CD4-positive, alpha-beta memory T cell (primary cell): ENCODE measurements at regions not wholly inside any gene's neighbourhood (a gene's known extent, or its start where the extent isn't known, plus 50 kb on each side); places are given as distances from the start of the nearest gene placed in this dataset.

Experiments
- CTCF ChIA-PET: fragments of 350-600 bp; sonication (Branson Sonifier 250); formaldehyde crosslinking; loops from one replicate; lab custom pipeline; 2021; ENCODE audit warnings: inconsistent platforms; ENCODE audit not compliant: partially characterized antibody; lab: Charles Lee
- POLR2A ChIA-PET: fragments of 350-600 bp; sonication (Branson Sonifier 250); formaldehyde crosslinking; loops from one replicate; lab custom pipeline; 2021; ENCODE audit not compliant: partially characterized antibody; lab: Charles Lee
- DNase-seq, 5 donors: peaks; one replicate each; pipeline versions ENCODE4 v3.0.0 to v3.0.0-alpha.2; 2020 to 2022; ENCODE audit warnings: mixed read lengths in 1 of 5
- H3K27ac ChIP-seq: one replicate; pipeline ENCODE4 v1.7.0; 2013; ENCODE audit warnings: low read depth, low read length
- H3K27me3 ChIP-seq: 2 replicates; pipeline ENCODE4 v1.7.0; 2013; ENCODE audit warnings: mild to moderate bottlenecking, low read length, moderate library complexity; ENCODE audit not compliant: insufficient read depth
- H3K36me3 ChIP-seq: 2 replicates; pipeline ENCODE4 v1.7.0; 2013; ENCODE audit warnings: mild to moderate bottlenecking, low read length, moderate library complexity; ENCODE audit not compliant: insufficient read depth
- H3K4me1 ChIP-seq: 2 replicates; pipeline ENCODE4 v1.7.0; 2013; ENCODE audit warnings: mild to moderate bottlenecking, low read length, moderate library complexity; ENCODE audit not compliant: insufficient read depth
- H3K4me3 ChIP-seq, 2 donors: one replicate each; pipeline ENCODE4 v1.7.0; 2013; ENCODE audit warnings: low read length in 2 of 2, mild to moderate bottlenecking in 1 of 2
- H3K9me3 ChIP-seq, 2 donors: one replicate each; pipeline ENCODE4 v1.7.0; 2013; ENCODE audit warnings: low read length in 2 of 2, control low read depth in 1 of 2; ENCODE audit not compliant: control insufficient read depth in 1 of 2
- H3K27ac Mint-ChIP-seq, 7 donors: one replicate each; pipeline ENCODE4 v1.8.0; 2020 to 2021; ENCODE audit warnings: mixed read lengths in 7 of 7, mild to moderate bottlenecking in 6 of 7, inconsistent platforms in 3 of 7, moderate library complexity in 3 of 7
- H3K27me3 Mint-ChIP-seq, 2 donors: one replicate each; pipeline ENCODE4 v1.8.0; 2020 to 2021; ENCODE audit warnings: mixed read lengths in 2 of 2
- H3K36me3 Mint-ChIP-seq, 2 donors: one replicate each; pipeline ENCODE4 v1.8.0; 2020 to 2021; ENCODE audit warnings: mixed read lengths in 2 of 2, inconsistent platforms in 1 of 2, mild to moderate bottlenecking in 1 of 2
- H3K4me1 Mint-ChIP-seq, 4 donors: one replicate each; pipeline ENCODE4 v1.8.0; 2020 to 2021; ENCODE audit warnings: mixed read lengths in 4 of 4, mild to moderate bottlenecking in 1 of 4
- H3K4me3 Mint-ChIP-seq, 8 donors: one replicate each; pipeline ENCODE4 v1.8.0; 2020 to 2021; ENCODE audit warnings: mixed read lengths in 8 of 8, mild to moderate bottlenecking in 7 of 8, moderate library complexity in 6 of 8, inconsistent platforms in 3 of 8
- H3K9me3 Mint-ChIP-seq, 8 donors: one replicate each; pipeline ENCODE4 v1.8.0; 2020 to 2021; ENCODE audit warnings: mixed read lengths in 8 of 8, mild to moderate bottlenecking in 5 of 8, inconsistent platforms in 3 of 8, moderate library complexity in 1 of 8
- intact Hi-C: fragments of 100-400 bp; cut with micrococcal nuclease; formaldehyde crosslinking; loops from one replicate; pipeline ENCODE4 v1.15.1; 2023

DNA sequence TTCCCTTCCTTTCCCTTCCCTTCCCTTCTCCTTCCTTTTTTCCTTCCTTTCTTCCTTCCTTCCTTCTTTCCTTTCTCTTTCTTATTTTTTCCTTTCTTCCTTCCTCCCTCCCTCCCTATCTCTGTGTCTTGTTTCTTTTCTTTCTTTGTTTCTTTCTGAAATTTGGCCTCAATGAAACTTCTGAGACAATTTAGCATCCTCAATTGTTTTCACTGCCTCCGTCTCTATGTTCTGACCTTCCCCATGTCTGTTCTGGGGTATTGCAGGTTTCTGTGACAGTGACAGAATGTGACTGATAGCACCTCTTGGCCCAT, 81.7 kb upstream of the PAX1 start:
- H3K27me3 ChIP-seq, result peaks cover 6% of the 10 kb centered on the region
- Mint-ChIP-seq H3K36me3 (no peaks in the 10 kb centered on the region), H3K4me1 (peaks cover 0 to 5% (median 0%) of the 10 kb centered on the region in 4 donors), H3K9me3 (peaks cover 0 to 2% (median 0%) of the 10 kb centered on the region in 8 donors), H3K27me3 (peaks cover 9 to 13% of the 10 kb centered on the region in 2 donors), H3K27ac (no peak overlapping the region), H3K4me3 (no peak overlapping the region)
- ChIA-PET POLR2A (no interaction called here), CTCF (no interaction called here)
- no peaks in the 10 kb centered on the region for H3K9me3 ChIP-seq
- H3K27ac ChIP-seq, result no peak overlapping the region
- H3K4me3 ChIP-seq, result no peak overlapping the region
- no peaks in the 10 kb centered on the region for H3K4me1 ChIP-seq
- no peaks in the 10 kb centered on the region for H3K36me3 ChIP-seq
- DNase-seq, result no peak
- intact Hi-C loops, result no loop called here

DNA sequence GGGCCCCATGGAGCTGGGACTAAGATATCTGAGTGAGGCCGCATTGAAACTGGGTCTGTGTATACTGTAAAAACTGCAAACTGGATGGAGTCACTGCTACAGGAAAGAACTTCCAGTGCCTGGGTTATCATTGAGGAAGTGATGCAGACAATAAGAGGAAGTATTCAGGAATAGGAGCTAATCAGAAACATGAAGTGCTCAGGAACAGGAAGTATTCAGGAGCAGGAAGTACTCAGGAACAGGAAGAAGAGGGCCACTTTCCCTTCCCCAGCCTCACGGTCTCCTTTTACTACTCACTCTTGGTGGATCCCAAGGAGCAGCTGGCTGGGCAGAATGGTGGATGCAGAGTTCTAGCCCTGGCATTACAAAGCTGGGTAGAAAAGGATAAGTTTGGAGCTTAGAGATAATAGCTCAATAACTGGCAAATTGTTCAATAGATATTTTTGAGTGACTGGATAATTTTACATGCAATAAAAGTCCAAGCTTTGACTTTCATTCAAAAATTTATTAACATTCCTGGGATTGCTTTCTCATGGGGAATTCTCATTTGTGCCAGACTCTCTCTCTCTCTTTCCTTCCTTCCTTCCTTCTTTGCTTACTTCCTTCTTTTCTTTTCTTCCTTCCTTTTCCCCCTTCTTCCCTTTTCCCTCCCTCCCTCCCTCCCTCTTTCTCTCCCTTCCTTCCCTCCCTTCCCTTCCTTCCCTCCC, 82.2 kb upstream of the PAX1 start:
- Mint-ChIP-seq H3K4me3 (no peak overlapping the region), H3K27me3 (peaks cover 6 to 13% of the 10 kb centered on the region in 2 donors), H3K4me1 (peaks cover 0 to 5% (median 0%) of the 10 kb centered on the region in 4 donors), H3K9me3 (peaks cover 0 to 2% (median 0%) of the 10 kb centered on the region in 8 donors), H3K27ac (no peak overlapping the region), H3K36me3 (no peaks in the 10 kb centered on the region)
- peaks cover 6% of the 10 kb centered on the region for H3K27me3 ChIP-seq
- ChIA-PET CTCF (interaction anchor here (1.4 kb wide), 1 partner anchor 88 kb away, joined by 3 read pairs; no protein-coding TSS in a partner anchor), POLR2A (no interaction called here)
- no peak overlapping the region for H3K27ac ChIP-seq
- H3K36me3 ChIP-seq, result no peaks in the 10 kb centered on the region
- H3K9me3 ChIP-seq, result no peaks in the 10 kb centered on the region
- H3K4me3 ChIP-seq, result no peak overlapping the region
- DNase-seq, result no peak
- no peaks in the 10 kb centered on the region for H3K4me1 ChIP-seq
- intact Hi-C loops, result no loop called here

DNA sequence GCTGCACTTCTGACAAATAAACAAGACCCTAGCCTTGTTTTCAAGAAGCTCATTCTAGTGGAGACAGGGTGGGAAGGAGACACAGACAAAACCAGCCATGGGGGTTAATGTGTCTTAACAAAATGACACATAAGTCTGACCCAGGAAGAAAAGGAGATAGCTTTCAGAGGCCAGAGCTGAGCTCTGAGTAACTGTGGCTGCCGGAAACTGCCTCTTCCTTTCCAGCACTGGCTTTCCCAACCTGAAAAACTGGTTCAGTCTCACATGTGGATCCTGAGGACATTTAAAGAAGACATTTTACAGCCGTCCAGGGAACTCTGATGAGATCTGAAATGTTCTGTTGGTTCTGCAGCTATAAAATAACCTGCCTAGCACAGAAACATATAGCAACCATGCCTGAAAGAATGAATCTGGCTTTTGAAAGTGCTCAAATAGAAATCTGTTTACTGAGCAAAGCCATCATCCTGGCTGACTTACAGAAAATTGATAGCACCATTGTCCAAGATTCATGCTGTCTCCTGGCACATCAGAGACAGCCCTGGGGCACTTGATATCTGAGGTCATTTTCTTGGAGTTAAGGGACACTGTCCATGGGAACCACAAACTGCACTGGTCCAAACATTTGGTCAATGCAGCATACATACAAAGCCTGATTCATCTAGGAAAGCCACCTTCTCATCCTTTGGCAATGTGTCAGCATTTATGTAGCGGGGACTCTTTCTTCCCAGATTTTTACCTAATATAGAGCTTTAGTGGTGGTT, 83.2 kb upstream of the PAX1 start:
- H3K27me3 Mint-ChIP-seq, result peaks cover 6 to 13% of the 10 kb centered on the region in 2 donors
- DNase-seq, result no peak
- H3K4me3 Mint-ChIP-seq, result no peak overlapping the region
- Histone ChIP-seq H3K9me3 (no peaks in the 10 kb centered on the region), H3K4me1 (no peaks in the 10 kb centered on the region), H3K4me3 (no peak overlapping the region), H3K27ac (no peak overlapping the region), H3K36me3 (no peaks in the 10 kb centered on the region), H3K27me3 (peaks cover 6% of the 10 kb centered on the region)
- no peaks in the 10 kb centered on the region for H3K36me3 Mint-ChIP-seq
- peaks cover 0 to 5% (median 0%) of the 10 kb centered on the region in 4 donors for H3K4me1 Mint-ChIP-seq
- peaks cover 0 to 2% (median 0%) of the 10 kb centered on the region in 8 donors for H3K9me3 Mint-ChIP-seq
- no peak overlapping the region for H3K27ac Mint-ChIP-seq
- ChIA-PET POLR2A (no interaction called here), CTCF (interaction anchor here (1.4 kb wide), 1 partner anchor 87 kb away, joined by 3 read pairs; no protein-coding TSS in a partner anchor)
- intact Hi-C loops, result no loop called here

- CTCF ChIA-PET, result no interaction called here
- Histone ChIP-seq H3K9me3 (no peaks in the 10 kb centered on the region), H3K27me3 (no peaks in the 10 kb centered on the region), H3K27ac (no peak overlapping the region), H3K4me3 (no peak overlapping the region), H3K36me3 (no peaks in the 10 kb centered on the region), H3K4me1 (no peaks in the 10 kb centered on the region)
- POLR2A ChIA-PET, result no interaction called here
- H3K27ac Mint-ChIP-seq, result no peak overlapping the region
- intact Hi-C loops, result loop anchor here (5.0 kb wide), 1 partner anchor 112 kb away; no protein-coding TSS in a partner anchor
- peaks cover 2 to 6% of the 10 kb centered on the region in 2 donors for H3K27me3 Mint-ChIP-seq
- no peak for DNase-seq
- H3K36me3 Mint-ChIP-seq, result peaks cover 0 to 3% of the 10 kb centered on the region in 2 donors
- no peaks in the 10 kb centered on the region for H3K9me3 Mint-ChIP-seq
- H3K4me1 Mint-ChIP-seq, result peaks cover 0 to 5% (median 0%) of the 10 kb centered on the region in 4 donors
- no peak overlapping the region for H3K4me3 Mint-ChIP-seq
These were observed 86.6 kb upstream of the PAX1 start for GRCh38 chr20:21618759-21619416.

- DNase-seq, result peak; percentile 19 to 42 (median 19)
- Mint-ChIP-seq H3K27me3 (peaks cover 0 to 14% of the 10 kb centered on the region in 2 donors), H3K4me3 (no peak overlapping the region), H3K9me3 (peaks cover 0 to 2% (median 0%) of the 10 kb centered on the region in 8 donors), H3K4me1 (no peaks in the 10 kb centered on the region), H3K36me3 (peaks cover 0 to 3% of the 10 kb centered on the region in 2 donors), H3K27ac (no peak overlapping the region)
- POLR2A ChIA-PET, result no interaction called here
- Histone ChIP-seq H3K4me1 (no peaks in the 10 kb centered on the region), H3K9me3 (no peaks in the 10 kb centered on the region), H3K36me3 (no peaks in the 10 kb centered on the region), H3K27me3 (no peaks in the 10 kb centered on the region), H3K27ac (no peak overlapping the region), H3K4me3 (no peak overlapping the region)
- CTCF ChIA-PET, result interaction anchor here (1.1 to 3.8 kb wide), 12 partner anchors 13 to 380 kb away, joined by 3 to 23 read pairs (median 5); no protein-coding TSS in a partner anchor
- intact Hi-C loops, result loop anchor here (1.0 to 5.0 kb wide), 4 partner anchors 86 to 755 kb away; no protein-coding TSS in a partner anchor
These were observed 89.8 kb upstream of the PAX1 start for GRCh38 chr20:21615617-21616080.

DNA sequence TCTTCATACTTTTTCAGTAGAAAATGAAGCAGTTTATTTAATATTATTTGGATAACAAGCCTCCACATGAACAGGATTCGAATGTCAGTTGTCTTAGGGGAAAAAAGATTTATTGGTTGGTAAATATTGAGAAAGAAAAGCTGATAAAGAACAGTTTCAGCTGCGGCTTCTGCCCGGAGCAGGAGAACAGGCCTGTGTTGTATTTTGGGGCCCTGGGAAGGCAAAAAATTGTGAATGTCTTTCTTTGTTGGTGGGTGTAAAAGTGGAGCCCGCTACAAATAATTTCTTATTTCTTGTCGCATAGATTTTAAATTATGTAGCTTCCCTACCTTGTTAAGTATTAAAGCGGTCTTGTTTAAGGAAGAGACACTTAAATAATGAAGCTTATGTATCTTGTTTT, 90.5 kb upstream of the PAX1 start:
- H3K4me1 ChIP-seq, result no peaks in the 10 kb centered on the region
- no peak for DNase-seq
- H3K4me3 Mint-ChIP-seq, result no peak overlapping the region
- no peak overlapping the region for H3K4me3 ChIP-seq
- H3K27me3 Mint-ChIP-seq, result peaks cover 0 to 14% of the 10 kb centered on the region in 2 donors
- ChIA-PET POLR2A (no interaction called here), CTCF (interaction anchor here (1.1 to 3.8 kb wide), 11 partner anchors 13 to 379 kb away, joined by 3 to 23 read pairs (median 6); no protein-coding TSS in a partner anchor)
- H3K4me1 Mint-ChIP-seq, result no peaks in the 10 kb centered on the region
- intact Hi-C loops, result loop anchor here (1.0 to 5.0 kb wide), 4 partner anchors 86 to 755 kb away; no protein-coding TSS in a partner anchor
- no peaks in the 10 kb centered on the region for H3K27me3 ChIP-seq
- H3K27ac Mint-ChIP-seq, result no peak overlapping the region
- peaks cover 0 to 2% (median 0%) of the 10 kb centered on the region in 8 donors for H3K9me3 Mint-ChIP-seq
- H3K9me3 ChIP-seq, result no peaks in the 10 kb centered on the region
- H3K36me3 ChIP-seq, result no peaks in the 10 kb centered on the region
- H3K27ac ChIP-seq, result no peak overlapping the region
- H3K36me3 Mint-ChIP-seq, result peaks cover 0 to 3% of the 10 kb centered on the region in 2 donors
